HG03439 (cell line): ENCODE measurements at regions not wholly inside any gene's neighbourhood (a gene's known extent, or its start where the extent isn't known, plus 50 kb on each side); places are given as distances from the start of the nearest gene placed in this dataset.

Experiments
- ATAC-seq: cut with Tn5 transposase; IDR thresholded peaks from one replicate; pipeline ENCODE4 v1.9.1; 2021; ENCODE audit warnings: mild to moderate bottlenecking, moderate library complexity; ENCODE audit not compliant: unreplicated experiment

GRCh38 chr21:9246010-9246409 is 1275.4 kb upstream of the TPTE start:
- ATAC-seq = peak; percentile 31

- ATAC-seq = peak; percentile 47
Observed at GRCh38 chr21:9246481-9247289, 1274.7 kb upstream of the TPTE start.

GRCh38 chr21:9247290-9247613 is 1274.1 kb upstream of the TPTE start:
- ATAC-seq = peak; percentile 38

GRCh38 chr21:9247616-9248317 is 1273.6 kb upstream of the TPTE start:
- peak; percentile 38 for ATAC-seq
